ENCODE measurements at regions not wholly inside any gene's neighbourhood (a gene's known extent, or its start where the extent isn't known, plus 50 kb on each side); places are given as distances from the start of the nearest gene placed in this dataset.

DNA sequence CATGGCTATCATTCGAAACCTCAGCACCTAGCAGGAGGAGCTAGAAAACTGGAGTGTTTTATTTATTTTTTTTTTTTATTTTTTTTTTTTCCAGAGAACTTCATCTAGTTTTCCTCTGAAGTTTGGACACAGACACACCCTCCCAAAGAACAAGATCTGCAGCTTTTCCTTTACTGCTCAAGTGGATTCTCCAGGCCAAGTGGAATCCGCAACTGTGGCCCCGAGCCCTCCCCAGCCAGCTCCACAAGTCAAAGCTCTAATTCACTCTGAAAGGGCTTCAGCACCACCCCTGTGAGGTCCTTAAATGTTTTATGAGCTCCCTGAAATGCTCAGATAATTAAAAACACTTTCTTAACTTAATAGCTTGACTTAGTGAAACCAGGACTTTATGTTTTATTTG, 332.1 kb upstream of the DYNLRB2 start:
- no peak overlapping the region for H3K4me3 ChIP-seq
- ATAC-seq = no peak
- WGBS, 2 donors (ENCODE audit: low coverage in 1 of 2) = 91 to 100% methylated on average over 1 to 3 of the region's 3 CpGs

DNA sequence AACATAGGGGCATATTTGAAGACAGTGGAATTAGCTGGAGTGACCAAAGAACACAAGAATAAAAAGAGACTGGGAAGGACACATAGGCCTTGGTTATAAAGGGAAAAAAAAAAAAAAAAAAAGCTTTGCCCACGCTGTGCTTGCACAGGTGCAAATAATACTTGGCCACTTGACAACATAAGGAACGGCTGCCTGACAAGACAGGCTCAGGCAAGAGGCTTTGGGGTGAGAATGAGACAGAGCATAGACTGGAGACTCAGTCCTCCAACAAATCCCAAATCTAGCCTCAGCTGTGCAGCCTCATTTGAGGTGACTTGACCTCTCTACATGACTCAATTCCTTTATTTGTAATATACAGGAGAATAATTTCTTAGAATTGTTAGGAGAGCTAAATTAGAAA, 332.8 kb upstream of the DYNLRB2 start:
- no peak for ATAC-seq
- Histone ChIP-seq H3K9me3 (no peaks in the 10 kb centered on the region), H3K27me3 (no peaks in the 10 kb centered on the region), H3K4me3 (no peak overlapping the region), H3K36me3 (no peaks in the 10 kb centered on the region), H3K4me1 (no peaks in the 10 kb centered on the region), H3K27ac (no peak overlapping the region)
- TF ChIP-seq POLR2AphosphoS5 (IDR thresholded peaks at IDR 0.05) = no peak
- TF ChIP-seq, protein P1, sequence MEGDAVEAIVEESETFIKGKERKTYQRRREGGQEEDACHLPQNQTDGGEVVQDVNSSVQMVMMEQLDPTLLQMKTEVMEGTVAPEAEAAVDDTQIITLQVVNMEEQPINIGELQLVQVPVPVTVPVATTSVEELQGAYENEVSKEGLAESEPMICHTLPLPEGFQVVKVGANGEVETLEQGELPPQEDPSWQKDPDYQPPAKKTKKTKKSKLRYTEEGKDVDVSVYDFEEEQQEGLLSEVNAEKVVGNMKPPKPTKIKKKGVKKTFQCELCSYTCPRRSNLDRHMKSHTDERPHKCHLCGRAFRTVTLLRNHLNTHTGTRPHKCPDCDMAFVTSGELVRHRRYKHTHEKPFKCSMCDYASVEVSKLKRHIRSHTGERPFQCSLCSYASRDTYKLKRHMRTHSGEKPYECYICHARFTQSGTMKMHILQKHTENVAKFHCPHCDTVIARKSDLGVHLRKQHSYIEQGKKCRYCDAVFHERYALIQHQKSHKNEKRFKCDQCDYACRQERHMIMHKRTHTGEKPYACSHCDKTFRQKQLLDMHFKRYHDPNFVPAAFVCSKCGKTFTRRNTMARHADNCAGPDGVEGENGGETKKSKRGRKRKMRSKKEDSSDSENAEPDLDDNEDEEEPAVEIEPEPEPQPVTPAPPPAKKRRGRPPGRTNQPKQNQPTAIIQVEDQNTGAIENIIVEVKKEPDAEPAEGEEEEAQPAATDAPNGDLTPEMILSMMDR (IDR thresholded peaks at IDR 0.05) = no peak
- no peak for TF ChIP-seq POLR2A (IDR thresholded peaks at IDR 0.05)
- TF ChIP-seq EP300 (IDR thresholded peaks at IDR 0.05) = no peak
- 77 to 80% methylated on average over 1 to 2 of the region's 2 CpGs for WGBS, 2 donors (ENCODE audit: low coverage in 1 of 2)

More for the DNA sequence above, 332.1 kb upstream of the DYNLRB2 start:
- Histone ChIP-seq H3K36me3 (no peaks in the 10 kb centered on the region), H3K27ac (no peak overlapping the region), H3K27me3 (no peaks in the 10 kb centered on the region), H3K4me1 (no peaks in the 10 kb centered on the region), H3K9me3 (no peaks in the 10 kb centered on the region)
- TF ChIP-seq POLR2A (IDR thresholded peaks at IDR 0.05) (no peak), POLR2AphosphoS5 (IDR thresholded peaks at IDR 0.05) (no peak), EP300 (IDR thresholded peaks at IDR 0.05) (no peak)
- TF ChIP-seq, protein P1 (IDR thresholded peaks at IDR 0.05) = no peak

DNA sequence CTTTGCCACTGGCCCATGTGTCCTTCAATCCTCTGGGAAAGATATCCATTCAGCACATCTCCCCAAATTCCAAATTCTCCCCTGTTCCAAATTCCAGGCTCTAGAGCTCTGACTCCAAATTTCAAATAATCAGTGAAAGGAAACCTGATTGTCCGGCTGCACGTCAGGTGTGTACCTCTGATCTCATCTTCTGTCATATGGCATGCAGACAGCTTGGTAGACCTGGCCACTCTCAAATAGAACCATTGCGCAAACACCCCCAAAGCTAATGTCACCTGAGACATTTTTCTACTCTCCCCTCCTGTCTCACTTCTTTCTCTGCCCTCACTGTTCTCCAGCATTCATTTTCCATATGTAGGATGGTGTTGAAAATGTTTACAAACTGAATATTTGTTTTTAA, 337.0 kb upstream of the DYNLRB2 start:
- Histone ChIP-seq H3K27ac (no peak overlapping the region), H3K36me3 (no peaks in the 10 kb centered on the region), H3K9me3 (no peaks in the 10 kb centered on the region), H3K4me3 (no peak overlapping the region), H3K4me1 (no peaks in the 10 kb centered on the region), H3K27me3 (no peaks in the 10 kb centered on the region)
- no peak for TF ChIP-seq POLR2AphosphoS5 (IDR thresholded peaks at IDR 0.05)
- TF ChIP-seq POLR2A (IDR thresholded peaks at IDR 0.05) = no peak
- TF ChIP-seq, protein P1 (IDR thresholded peaks at IDR 0.05) = no peak
- TF ChIP-seq EP300 (IDR thresholded peaks at IDR 0.05) = no peak
- ATAC-seq = no peak
- WGBS, 2 donors (ENCODE audit: low coverage in 1 of 2) = 86 to 90% methylated on average over 2 to 3 of the region's 3 CpGs

- WGBS, 2 donors (ENCODE audit: low coverage in 1 of 2) = 89% methylated on average over 3 to 4 of the region's 4 CpGs
- ATAC-seq = no peak
- H3K27me3 ChIP-seq = no peaks in the 10 kb centered on the region
- H3K36me3 ChIP-seq = no peaks in the 10 kb centered on the region
- no peak overlapping the region for H3K4me3 ChIP-seq
- TF ChIP-seq EP300 (IDR thresholded peaks at IDR 0.05) (no peak), POLR2A (IDR thresholded peaks at IDR 0.05) (no peak), POLR2AphosphoS5 (IDR thresholded peaks at IDR 0.05) (no peak)
- TF ChIP-seq, protein P1 (IDR thresholded peaks at IDR 0.05) = no peak
- H3K4me1 ChIP-seq = no peaks in the 10 kb centered on the region
- no peak overlapping the region for H3K27ac ChIP-seq
- H3K9me3 ChIP-seq = no peaks in the 10 kb centered on the region
These were observed 337.9 kb upstream of the DYNLRB2 start for GRCh38 chr16:80202831-80203413.

- TF ChIP-seq POLR2A (IDR thresholded peaks at IDR 0.05) (no peak), POLR2AphosphoS5 (IDR thresholded peaks at IDR 0.05) (no peak), EP300 (IDR thresholded peaks at IDR 0.05) (no peak)
- TF ChIP-seq, protein P1 (IDR thresholded peaks at IDR 0.05) = no peak
- Histone ChIP-seq H3K9me3 (no peaks in the 10 kb centered on the region), H3K27ac (no peak overlapping the region), H3K27me3 (no peaks in the 10 kb centered on the region), H3K4me3 (no peak overlapping the region), H3K36me3 (no peaks in the 10 kb centered on the region), H3K4me1 (no peaks in the 10 kb centered on the region)
- no peak for ATAC-seq
- 90 to 97% methylated on average over 3 of the region's 3 CpGs for WGBS, 2 donors (ENCODE audit: low coverage in 1 of 2)
These were observed 340.7 kb upstream of the DYNLRB2 start for GRCh38 chr16:80200079-80200478.
